SK-N-SH (cell line): ENCODE measurements at regions not wholly inside any gene's neighbourhood (a gene's known extent, or its start where the extent isn't known, plus 50 kb on each side); places are given as distances from the start of the nearest gene placed in this dataset.

Experiments
- CTCF ChIA-PET: fragments of 300-600, 350-600 bp; formaldehyde crosslinking; extraction: SDS; loops from one replicate; lab custom pipeline; 2021; lab: Yijun Ruan, JAX
- POLR2A ChIA-PET: fragments of 350-600 bp; sonication (Branson Sonifier 250); formaldehyde crosslinking; extraction: SDS; loops from one replicate; lab custom pipeline; 2020; ENCODE audit warnings: antibody characterized with exemption, inconsistent platforms; lab: Yijun Ruan, JAX
- DNase-seq: peaks from one replicate; pipeline ENCODE4 v3.0.0; 2012
- H2AFZ ChIP-seq: fragments of 200-600 bp; sonication (generic); 2 replicates; pipeline ENCODE4 v1.8.1; 2016; ENCODE audit warnings: antibody characterized with exemption, mild to moderate bottlenecking, low read depth
- H3F3A ChIP-seq: fragments of 200-600 bp; sonication (generic); replicated peaks from 2 replicates; pipeline ENCODE3; 2016; ENCODE audit warnings: antibody characterized with exemption, mild to moderate bottlenecking; ENCODE audit not compliant: insufficient read depth
- H3K27ac ChIP-seq, 2 experiments: fragments of 200-500 bp in 1 of 2; fragments of 200-600 bp in 1 of 2; sonication (Bioruptor generic) in 1 of 2; sonication (generic), shearing (Covaris generic) in 1 of 2; 2 replicates each; pipeline versions ENCODE4 v1.5.1 to v1.6.1; 2014 to 2016; ENCODE audit warnings: low read depth in 2 of 2, inconsistent platforms in 1 of 2, low read length in 1 of 2, mild to moderate bottlenecking in 1 of 2, mixed read lengths in 1 of 2
- H3K27me3 ChIP-seq: fragments of 200-600 bp; sonication (generic), shearing (Covaris generic); 2 replicates; pipeline ENCODE4 v1.6.1; 2016; ENCODE audit warnings: mixed run types; ENCODE audit not compliant: insufficient read depth
- H3K36me3 ChIP-seq, 2 experiments: fragments of 200-500 bp in 1 of 2; fragments of 200-600 bp in 1 of 2; sonication (Bioruptor generic) in 1 of 2; sonication (generic) in 1 of 2; replicated peaks in 1 of 2; 2 replicates each; pipeline versions ENCODE3 to v1.5.1; 2014 to 2016; ENCODE audit warnings: low read length in 1 of 2, mild to moderate bottlenecking in 1 of 2; ENCODE audit not compliant: insufficient read depth in 2 of 2, control insufficient read depth in 1 of 2
- H3K4me1 ChIP-seq, 2 experiments: fragments of 200-500 bp in 1 of 2; fragments of 200-600 bp in 1 of 2; sonication (Bioruptor generic) in 1 of 2; sonication (generic), shearing (Covaris generic) in 1 of 2; 2 replicates each; pipeline versions ENCODE4 v1.5.1 to v1.6.1; 2014 to 2016; ENCODE audit warnings: low read depth in 1 of 2, low read length in 1 of 2, mixed run types in 1 of 2; ENCODE audit not compliant: insufficient read depth in 2 of 2, control insufficient read depth in 1 of 2
- H3K4me2 ChIP-seq: fragments of 200-600 bp; sonication (generic), shearing (Covaris generic); 2 replicates; pipeline ENCODE4 v1.6.1; 2017; ENCODE audit warnings: mixed run types
- H3K4me3 ChIP-seq, 2 experiments: fragments of 200-500 bp in 1 of 2; fragments of 200-600 bp in 1 of 2; sonication (Bioruptor generic) in 1 of 2; sonication (generic), shearing (Covaris generic) in 1 of 2; 2 replicates each; pipeline versions ENCODE4 v1.5.1 to v1.8.1; 2014 to 2016; ENCODE audit warnings: low read depth in 2 of 2, inconsistent platforms in 1 of 2, low read length in 1 of 2, mild to moderate bottlenecking in 1 of 2, mixed read lengths in 1 of 2, moderate library complexity in 1 of 2
- H3K79me2 ChIP-seq: fragments of 200-600 bp; sonication (generic); 2 replicates; pipeline ENCODE4 v1.8.1; 2017; ENCODE audit warnings: mild to moderate bottlenecking; ENCODE audit not compliant: insufficient read depth
- H3K9ac ChIP-seq: fragments of 200-600 bp; sonication (generic); 2 replicates; pipeline ENCODE4 v1.6.1; 2017; ENCODE audit warnings: mixed run types
- H3K9me2 ChIP-seq: fragments of 200-600 bp; sonication (generic); 2 replicates; pipeline ENCODE4 v1.6.1; 2017; ENCODE audit warnings: mixed run types
- H3K9me3 ChIP-seq: fragments of 200-600 bp; sonication (generic); 2 replicates; pipeline ENCODE4 v1.6.1; 2017; ENCODE audit warnings: mixed run types, mild to moderate bottlenecking, moderate library complexity
- H4K20me1 ChIP-seq: fragments of 200-600 bp; sonication (generic); 2 replicates; pipeline ENCODE4 v1.6.1; 2017; ENCODE audit warnings: mild to moderate bottlenecking, mixed run types; ENCODE audit not compliant: insufficient read depth
- ELF1 ChIP-seq: IDR thresholded peaks from 2 replicates; pipeline ENCODE4 v1.4.0; 2012
- FOSL2 ChIP-seq: IDR thresholded peaks from 2 replicates; pipeline ENCODE4 v1.4.0; 2012; ENCODE audit warnings: low read depth, mild to moderate bottlenecking, moderate library complexity, borderline replicate concordance
- FOXJ3 ChIP-seq: sonication (generic); formaldehyde crosslinking; IDR thresholded peaks from 2 replicates; pipeline ENCODE4 v1.5.1; 2020; ENCODE audit warnings: mild to moderate bottlenecking, missing genetic modification reagents
- FOXM1 ChIP-seq: IDR thresholded peaks from 2 replicates; pipeline ENCODE4 v1.4.0; 2012; ENCODE audit warnings: low read depth, mild to moderate bottlenecking
- JUND ChIP-seq: IDR thresholded peaks from 2 replicates; pipeline ENCODE4 v1.4.0; 2012
- MEF2A ChIP-seq: IDR thresholded peaks from 2 replicates; pipeline ENCODE4 v1.4.0; 2012; ENCODE audit warnings: low read depth, borderline replicate concordance
- NRF1 ChIP-seq: IDR thresholded peaks from 2 replicates; pipeline ENCODE4 v1.6.1; 2012; ENCODE audit warnings: low read depth, mild to moderate bottlenecking, low read length
- POLR2AphosphoS5 ChIP-seq: IDR thresholded peaks from 2 replicates; pipeline ENCODE4 v1.6.1; 2012; ENCODE audit warnings: low read depth, low read length
- RAD21 ChIP-seq: IDR thresholded peaks from 2 replicates; pipeline ENCODE4 v1.6.1; 2012; ENCODE audit warnings: mild to moderate bottlenecking, low read length
- RFX5 ChIP-seq: IDR thresholded peaks from 2 replicates; pipeline ENCODE4 v1.6.1; 2012; ENCODE audit warnings: mild to moderate bottlenecking, improper control_type of control experiment, low read length
- RXRA ChIP-seq: IDR thresholded peaks from 2 replicates; pipeline ENCODE4 v1.4.0; 2012; ENCODE audit warnings: low read depth, mild to moderate bottlenecking, borderline replicate concordance
- SIN3A ChIP-seq: IDR thresholded peaks from 2 replicates; pipeline ENCODE4 v1.6.1; 2012; ENCODE audit warnings: low read depth, mild to moderate bottlenecking, low read length, moderate library complexity, borderline replicate concordance
- TAF1 ChIP-seq: IDR thresholded peaks from 2 replicates; pipeline ENCODE4 v1.6.1; 2012; ENCODE audit warnings: low read depth, mild to moderate bottlenecking, low read length, moderate library complexity, borderline replicate concordance
- TEAD4 ChIP-seq: IDR thresholded peaks from 2 replicates; pipeline ENCODE4 v1.4.0; 2012; ENCODE audit warnings: mild to moderate bottlenecking, borderline replicate concordance; ENCODE audit not compliant: insufficient read depth
- WGBS: methylation state at CpG from one replicate; pipeline ENCODE4 v1.1.6; 2017; ENCODE audit warnings: low lambda C conversion rate; 5-methylcytosine and 5-hydroxymethylcytosine counted together
- TF ChIP-seq, protein P1 (sequence below): IDR thresholded peaks from 2 replicates; pipeline ENCODE4; 2012
- TF ChIP-seq, protein P2 (sequence below): IDR thresholded peaks from 2 replicates; pipeline ENCODE4 v1.4.0; 2012; ENCODE audit warnings: low read depth, borderline replicate concordance
- TF ChIP-seq, protein P3 (sequence below): fragments of 150-350 bp; IDR thresholded peaks from 2 replicates; pipeline ENCODE4 v1.6.1; 2017; ENCODE audit warnings: antibody characterized with exemption, low read length, low read depth, borderline replicate concordance

DNA sequence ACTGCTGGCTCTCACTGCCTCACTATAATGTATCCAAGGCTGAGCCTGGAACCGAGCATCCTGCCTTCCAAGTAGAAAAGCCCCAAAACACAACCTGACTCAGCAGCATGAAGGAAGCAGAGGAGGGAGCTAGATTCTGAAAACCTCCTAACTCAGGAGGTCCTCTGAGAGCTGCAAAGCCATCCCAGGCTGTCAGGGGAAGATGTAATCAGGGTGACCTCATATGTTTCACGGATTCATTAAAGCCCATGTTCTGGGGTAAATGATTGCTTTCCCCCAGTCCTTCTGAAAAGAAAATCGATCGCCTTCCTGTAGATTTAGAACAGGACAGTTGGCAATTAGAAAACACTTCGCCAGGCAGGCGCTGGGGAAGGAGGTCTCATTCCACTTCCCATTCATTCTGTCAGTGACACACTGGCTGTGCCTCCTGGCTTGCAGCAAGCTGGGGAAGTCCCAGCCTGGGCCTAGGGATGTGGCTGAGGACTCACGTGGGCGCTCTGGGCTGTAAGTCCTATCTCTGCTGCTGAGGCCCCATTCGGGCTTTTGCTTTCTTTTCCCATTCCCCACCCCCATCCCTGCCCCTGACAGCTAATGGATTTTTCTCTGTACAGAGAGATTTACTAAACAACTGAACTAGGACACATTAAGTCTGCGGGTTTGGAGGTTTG is 75.7 kb upstream of the TMEM132E start:
- TF ChIP-seq TAF1 (no peak), FOSL2 (no peak), RAD21 (no peak), POLR2AphosphoS5 (no peak), RFX5 (no peak), FOXM1 (no peak), JUND (no peak), MEF2A (no peak), TEAD4 (no peak)
- TF ChIP-seq, protein P1, sequence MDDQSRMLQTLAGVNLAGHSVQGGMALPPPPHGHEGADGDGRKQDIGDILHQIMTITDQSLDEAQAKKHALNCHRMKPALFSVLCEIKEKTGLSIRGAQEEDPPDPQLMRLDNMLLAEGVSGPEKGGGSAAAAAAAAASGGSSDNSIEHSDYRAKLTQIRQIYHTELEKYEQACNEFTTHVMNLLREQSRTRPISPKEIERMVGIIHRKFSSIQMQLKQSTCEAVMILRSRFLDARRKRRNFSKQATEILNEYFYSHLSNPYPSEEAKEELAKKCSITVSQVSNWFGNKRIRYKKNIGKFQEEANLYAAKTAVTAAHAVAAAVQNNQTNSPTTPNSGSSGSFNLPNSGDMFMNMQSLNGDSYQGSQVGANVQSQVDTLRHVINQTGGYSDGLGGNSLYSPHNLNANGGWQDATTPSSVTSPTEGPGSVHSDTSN: no peak
- Histone ChIP-seq H3K4me1 (no peaks in the 10 kb centered on the region), H3K9me3 (no peaks in the 10 kb centered on the region), H3K27ac (no peak overlapping the region), H4K20me1 (no peaks in the 10 kb centered on the region), H3K36me3 (no peaks in the 10 kb centered on the region), H3K4me2 (no peak overlapping the region), H3F3A (no peaks in the 10 kb centered on the region), H3K27me3 (no peaks in the 10 kb centered on the region), H3K79me2 (no peaks in the 10 kb centered on the region), H3K9me2 (no peaks in the 10 kb centered on the region), H3K4me3 (no peak overlapping the region), H3K9ac (no peak overlapping the region), H2AFZ (no peak overlapping the region)
- POLR2A ChIA-PET: no interaction called here
- WGBS: 21% methylated on average over 10 of the region's 10 CpGs
- CTCF ChIA-PET: interaction anchor here (1.0 kb wide), 1 partner anchor 61 kb away, joined by 3 read pairs; no protein-coding TSS in a partner anchor
- no peak for DNase-seq

DNA sequence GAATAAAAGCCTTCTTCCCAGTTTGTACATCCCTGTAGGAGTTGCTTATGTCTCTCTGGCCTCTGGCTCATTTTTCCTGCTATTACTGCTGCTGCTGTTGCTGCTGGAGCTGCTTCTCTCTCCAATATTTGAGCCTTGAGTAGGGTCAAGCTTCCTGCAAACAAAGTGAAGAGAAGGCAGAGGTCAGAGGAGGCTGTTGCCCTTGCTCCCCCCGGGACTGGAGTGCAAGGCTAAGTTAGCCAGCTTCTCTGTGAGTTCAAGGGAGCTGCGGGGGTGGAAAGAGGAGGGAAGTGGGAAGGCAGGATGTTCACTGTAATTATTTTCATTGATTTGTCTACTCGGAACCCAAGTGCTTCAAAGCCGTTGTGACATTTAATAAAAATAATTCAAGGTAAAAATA is 77.0 kb upstream of the TMEM132E start:
- POLR2A ChIA-PET: no interaction called here
- CTCF ChIA-PET: interaction anchor here (1.9 kb wide), 1 partner anchor 9 kb away, joined by 5 read pairs; no protein-coding TSS in a partner anchor
- Histone ChIP-seq H4K20me1 (no peaks in the 10 kb centered on the region), H3K9me3 (no peaks in the 10 kb centered on the region), H3K4me2 (no peak overlapping the region), H3K9ac (no peak overlapping the region), H3K4me1 (no peaks in the 10 kb centered on the region), H3K36me3 (no peaks in the 10 kb centered on the region), H3K79me2 (no peaks in the 10 kb centered on the region), H2AFZ (no peak overlapping the region), H3K27me3 (no peaks in the 10 kb centered on the region), H3F3A (no peaks in the 10 kb centered on the region), H3K27ac (no peak overlapping the region), H3K9me2 (no peaks in the 10 kb centered on the region), H3K4me3 (no peak overlapping the region)
- DNase-seq: no peak
- WGBS: 6% methylated on average over 4 of the region's 4 CpGs
- TF ChIP-seq ELF1: no peak
- TF ChIP-seq SIN3A: no peak
- TF ChIP-seq RXRA: no peak
- no peak for TF ChIP-seq NRF1
- no peak for TF ChIP-seq FOSL2
- TF ChIP-seq TEAD4: no peak
- no peak for TF ChIP-seq FOXJ3 (CRISPR knock-in tag)
- TF ChIP-seq, protein P2, sequence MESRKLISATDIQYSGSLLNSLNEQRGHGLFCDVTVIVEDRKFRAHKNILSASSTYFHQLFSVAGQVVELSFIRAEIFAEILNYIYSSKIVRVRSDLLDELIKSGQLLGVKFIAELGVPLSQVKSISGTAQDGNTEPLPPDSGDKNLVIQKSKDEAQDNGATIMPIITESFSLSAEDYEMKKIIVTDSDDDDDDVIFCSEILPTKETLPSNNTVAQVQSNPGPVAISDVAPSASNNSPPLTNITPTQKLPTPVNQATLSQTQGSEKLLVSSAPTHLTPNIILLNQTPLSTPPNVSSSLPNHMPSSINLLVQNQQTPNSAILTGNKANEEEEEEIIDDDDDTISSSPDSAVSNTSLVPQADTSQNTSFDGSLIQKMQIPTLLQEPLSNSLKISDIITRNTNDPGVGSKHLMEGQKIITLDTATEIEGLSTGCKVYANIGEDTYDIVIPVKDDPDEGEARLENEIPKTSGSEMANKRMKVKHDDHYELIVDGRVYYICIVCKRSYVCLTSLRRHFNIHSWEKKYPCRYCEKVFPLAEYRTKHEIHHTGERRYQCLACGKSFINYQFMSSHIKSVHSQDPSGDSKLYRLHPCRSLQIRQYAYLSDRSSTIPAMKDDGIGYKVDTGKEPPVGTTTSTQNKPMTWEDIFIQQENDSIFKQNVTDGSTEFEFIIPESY: no peak
- TF ChIP-seq, protein P3, sequence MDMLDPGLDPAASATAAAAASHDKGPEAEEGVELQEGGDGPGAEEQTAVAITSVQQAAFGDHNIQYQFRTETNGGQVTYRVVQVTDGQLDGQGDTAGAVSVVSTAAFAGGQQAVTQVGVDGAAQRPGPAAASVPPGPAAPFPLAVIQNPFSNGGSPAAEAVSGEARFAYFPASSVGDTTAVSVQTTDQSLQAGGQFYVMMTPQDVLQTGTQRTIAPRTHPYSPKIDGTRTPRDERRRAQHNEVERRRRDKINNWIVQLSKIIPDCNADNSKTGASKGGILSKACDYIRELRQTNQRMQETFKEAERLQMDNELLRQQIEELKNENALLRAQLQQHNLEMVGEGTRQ: no peak
